ENCODE measurements at regions not wholly inside any gene's neighbourhood (a gene's known extent, or its start where the extent isn't known, plus 50 kb on each side); places are given as distances from the start of the nearest gene placed in this dataset.
A peak's percentile ranks its signal among the peaks of the same experiment; 100 is the strongest.
"Not testable (repeated sequence)": the region's sequence is repeated elsewhere in the genome, so short reads cannot be mapped to it uniquely, and the experiment has no call there.

- peak; percentile 54 for DNase-seq (ENCODE audit: low read depth)
These were observed 131.9 kb upstream of the PCGF5 start for GRCh38 chr10:91088300-91089140.

GRCh38 chr10:91090761-91091529, 129.5 kb upstream of the PCGF5 start:
- peak; percentile 17 for DNase-seq (ENCODE audit: low read depth)

GRCh38 chr10:91091780-91092179, 128.7 kb upstream of the PCGF5 start:
- no peak for DNase-seq (ENCODE audit: low read depth)

GRCh38 chr10:91096274-91096673, 124.2 kb upstream of the PCGF5 start:
- no peak for DNase-seq (ENCODE audit: low read depth)

- no peak for DNase-seq (ENCODE audit: low read depth)
These were observed 123.2 kb upstream of the PCGF5 start for GRCh38 chr10:91097313-91097712.

- DNase-seq (ENCODE audit: low read depth), result not testable (repeated sequence)
These were observed 122.4 kb upstream of the PCGF5 start for GRCh38 chr10:91098021-91098420.

- no peak for DNase-seq (ENCODE audit: low read depth)
These were observed 116.9 kb upstream of the PCGF5 start for GRCh38 chr10:91103384-91104192.

GRCh38 chr10:91104193-91105041, 116.0 kb upstream of the PCGF5 start:
- DNase-seq (ENCODE audit: low read depth), result no peak

GRCh38 chr10:91105269-91105668, 115.2 kb upstream of the PCGF5 start:
- no peak for DNase-seq (ENCODE audit: low read depth)

- DNase-seq (ENCODE audit: low read depth), result no peak
These were observed 111.6 kb upstream of the PCGF5 start for GRCh38 chr10:91108820-91109219.

- no peak for DNase-seq (ENCODE audit: low read depth)
These were observed 109.4 kb upstream of the PCGF5 start for GRCh38 chr10:91111060-91111459.

GRCh38 chr10:91115618-91116390, 104.7 kb upstream of the PCGF5 start:
- no peak for DNase-seq (ENCODE audit: low read depth)

GRCh38 chr10:91117505-91117904, 103.0 kb upstream of the PCGF5 start:
- no peak for DNase-seq (ENCODE audit: low read depth)

GRCh38 chr10:91120348-91120747, 100.1 kb upstream of the PCGF5 start:
- no peak for DNase-seq (ENCODE audit: low read depth)

GRCh38 chr10:91123261-91123660, 97.2 kb upstream of the PCGF5 start:
- no peak for DNase-seq (ENCODE audit: low read depth)

GRCh38 chr10:91124016-91124415, 96.4 kb upstream of the PCGF5 start:
- DNase-seq (ENCODE audit: low read depth), result no peak

- DNase-seq (ENCODE audit: low read depth), result no peak
These were observed 94.0 kb upstream of the PCGF5 start for GRCh38 chr10:91126471-91126870.

- DNase-seq (ENCODE audit: low read depth), result peak; percentile 18
These were observed 93.0 kb upstream of the PCGF5 start for GRCh38 chr10:91127341-91128082.

- no peak for DNase-seq (ENCODE audit: low read depth)
These were observed 85.3 kb upstream of the PCGF5 start for GRCh38 chr10:91135113-91135512.
